ENCODE measurements at regions not wholly inside any gene's neighbourhood (a gene's known extent, or its start where the extent isn't known, plus 50 kb on each side); places are given as distances from the start of the nearest gene placed in this dataset.
A peak's percentile ranks its signal among the peaks of the same experiment; 100 is the strongest.

DNA sequence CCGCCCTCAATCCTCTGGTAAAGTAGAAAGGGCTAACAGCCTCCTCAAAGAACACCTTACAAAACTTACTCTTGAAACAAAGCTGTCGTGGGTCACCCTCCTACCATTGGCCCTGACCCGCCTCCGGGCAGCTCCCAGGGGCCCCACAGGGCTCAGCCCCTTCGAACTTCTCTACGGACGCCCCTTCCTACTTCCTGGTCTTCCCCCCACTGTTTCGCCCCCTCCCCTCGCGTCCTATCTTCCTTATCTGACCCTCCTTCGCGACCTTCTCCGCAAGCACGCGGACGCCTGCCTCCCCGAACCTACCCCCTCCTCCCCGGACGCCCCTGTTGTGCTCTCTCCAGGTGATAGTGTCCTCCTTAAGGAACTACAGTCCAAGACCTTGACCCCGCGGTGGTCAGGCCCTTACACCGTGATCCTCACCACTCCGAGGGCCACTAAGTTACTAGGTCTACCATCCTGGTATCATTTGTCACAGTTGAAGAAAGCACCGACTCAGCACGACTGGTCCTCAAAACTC, 963.1 kb downstream of the RPA4 start:
- peak overlapping the region in 1 of 3 experiments; percentile 19; a peak in 1 of 7 replicates for H3K27ac Mint-ChIP-seq
- H3K79me1 ChIP-seq (ENCODE audit: insufficient read depth, low read depth, low read length, poor library complexity, severe bottlenecking), result no peaks in the 10 kb centered on the region
- no peak overlapping the region for H2BK20ac ChIP-seq (ENCODE audit: low read depth, low read length, poor library complexity, severe bottlenecking)
- H3K14ac ChIP-seq (ENCODE audit: insufficient read depth, low read length), result no peak overlapping the region
- no peak for TF ChIP-seq CTCF (conservative IDR thresholded peaks at IDR 0.05)
- no peak overlapping the region for H3K18ac ChIP-seq (ENCODE audit: insufficient read length, low read depth, low read length)
- no peak overlapping the region for H2BK15ac ChIP-seq (ENCODE audit: low read depth, low read length)
- H4K91ac ChIP-seq (ENCODE audit: insufficient read length, low read depth, low read length), result no peak overlapping the region
- H3T11ph ChIP-seq (ENCODE audit: low read length), result no peak overlapping the region
- H2BK120ac ChIP-seq (ENCODE audit: low read depth, low read length, poor library complexity, severe bottlenecking), result no peak overlapping the region
- no peak overlapping the region for H3K4me3 Mint-ChIP-seq
- no peak overlapping the region for H2BK12ac ChIP-seq (ENCODE audit: insufficient read length, low read depth, low read length)
- peaks cover 55 to 73% (median 59%) of the 10 kb centered on the region in 3 experiments for H3K36me3 Mint-ChIP-seq (ENCODE audit: insufficient read depth in 1 of 3, low read depth in 3 of 3)
- H3K4me1 ChIP-seq (ENCODE audit: insufficient read depth, low read length), result no peaks in the 10 kb centered on the region
- no peak overlapping the region for H3K27ac ChIP-seq (ENCODE audit: insufficient read length, low read depth, low read length)
- no peak overlapping the region for H4K8ac ChIP-seq (replicated peaks; ENCODE audit: insufficient read length, low read depth, low read length)
- WGBS (ENCODE audit: extremely low coverage, insufficient read length, low lambda C conversion rate), result no CpG with 5 or more reads among the region's 25 CpGs
- no peaks in the 10 kb centered on the region for H3K23me2 ChIP-seq (ENCODE audit: insufficient read length, low read depth, low read length, poor library complexity, severe bottlenecking)
- H2AFZ ChIP-seq (ENCODE audit: low read length), result no peak overlapping the region
- peaks cover 4% of the 10 kb centered on the region for H3K9me3 ChIP-seq (ENCODE audit: control insufficient read depth, low read depth, low read length)
- H2AK5ac ChIP-seq (ENCODE audit: insufficient read length, low read length), result no peak overlapping the region
- DNase-seq, result no peak
- no peak overlapping the region for H3K9ac ChIP-seq (ENCODE audit: extremely low read depth, insufficient read length, low read length)
- H3K56ac ChIP-seq (ENCODE audit: insufficient read length, low read depth, low read length), result no peak overlapping the region
- H3K79me2 ChIP-seq (ENCODE audit: insufficient read depth, low read length), result no peaks in the 10 kb centered on the region
- no peaks in the 10 kb centered on the region for H4K20me1 ChIP-seq (ENCODE audit: control insufficient read depth, insufficient read depth, insufficient read length)
- H3K4me1 Mint-ChIP-seq, result no peaks in the 10 kb centered on the region
- no peak overlapping the region for H3K23ac ChIP-seq (ENCODE audit: insufficient read length, low read depth, low read length)
- H3K9me3 Mint-ChIP-seq, result peaks cover 65% of the 10 kb centered on the region in 2 experiments
- peaks cover 5% of the 10 kb centered on the region for H3K27me3 Mint-ChIP-seq (ENCODE audit: low read depth)
- no peak overlapping the region for H3K4ac ChIP-seq (ENCODE audit: low read depth, low read length)
- no peak overlapping the region for H3K4me2 ChIP-seq (ENCODE audit: insufficient read depth, insufficient read length, low read length)
- H4K5ac ChIP-seq (ENCODE audit: insufficient read length, low read depth, low read length), result no peak overlapping the region
- H2BK5ac ChIP-seq (ENCODE audit: insufficient read length, low read length), result no peak overlapping the region
- no peaks in the 10 kb centered on the region for H3K27me3 ChIP-seq (ENCODE audit: insufficient read depth, low read length)

Data from H9 (cell line).